Stimulated activated CD8-positive, alpha-beta memory T cell treated with anti-CD3 and anti-CD28 coated beads, Interleukin-2, amount 100 ng/mL, for 48 hours (primary cell): ENCODE measurements at regions not wholly inside any gene's neighbourhood (a gene's known extent, or its start where the extent isn't known, plus 50 kb on each side); places are given as distances from the start of the nearest gene placed in this dataset.
"Not testable (repeated sequence)": the region's sequence is repeated elsewhere in the genome, so short reads cannot be mapped to it uniquely, and the experiment has no call there.

Experiments used
- DNase-seq, 2 donors: peaks; one replicate each; pipeline ENCODE4 v3.0.0-alpha.2; 2020; ENCODE audit warnings: low read depth in 2 of 2

- DNase-seq: not testable (repeated sequence)
Observed at GRCh38 chr3:185306286-185306685, 52.4 kb upstream of the EHHADH start.

DNA sequence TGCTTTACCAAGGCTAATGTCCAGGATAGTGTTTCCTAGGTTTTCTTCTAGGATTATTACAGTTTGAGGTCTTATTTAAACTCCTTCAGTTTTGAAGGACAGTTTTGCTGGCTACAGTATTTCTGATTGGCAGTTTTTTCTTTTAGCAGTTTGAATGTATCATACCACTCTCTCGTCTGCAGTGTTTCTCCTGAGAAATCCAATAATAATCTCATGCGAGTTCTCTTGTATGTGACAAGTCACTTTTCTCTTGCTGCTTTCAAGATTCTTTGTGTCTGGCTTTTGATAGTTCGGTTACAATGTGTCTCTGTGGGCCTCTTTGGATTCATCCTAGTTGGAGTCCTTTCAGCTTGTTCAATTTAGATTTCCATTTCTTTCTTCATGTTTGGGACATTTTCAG is 53.0 kb upstream of the EHHADH start:
- DNase-seq: no peak

DNA sequence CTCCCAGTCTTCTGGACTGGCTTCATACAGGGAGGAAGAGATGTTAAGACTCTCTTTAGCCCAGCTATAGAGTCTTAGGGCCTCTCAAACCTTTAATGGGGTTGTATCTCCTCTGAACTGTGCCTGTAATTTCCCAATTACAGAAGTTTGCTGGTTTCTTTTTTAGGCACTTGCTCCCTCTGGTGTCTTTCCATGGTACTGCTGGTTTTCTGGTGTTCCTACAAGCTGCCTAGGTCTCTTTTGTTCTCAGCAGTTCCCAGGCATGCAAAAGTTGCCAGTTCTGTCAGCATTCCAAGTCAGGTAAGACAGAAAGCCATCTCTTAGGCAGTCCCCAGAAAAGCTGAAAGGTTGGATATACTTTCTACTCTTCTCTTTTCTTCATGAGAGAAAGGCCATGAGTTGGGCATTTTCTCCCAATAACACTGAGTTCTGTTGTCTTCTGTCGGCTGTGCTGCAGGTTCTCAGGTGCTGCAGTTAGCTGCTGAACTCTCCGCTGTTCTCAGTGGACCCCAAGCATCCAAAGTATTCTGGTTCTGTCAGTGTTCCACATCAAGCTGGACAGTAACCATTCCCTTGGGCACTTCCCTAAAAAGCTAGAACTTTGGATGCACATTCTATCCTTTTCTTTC is 54.4 kb upstream of the EHHADH start:
- DNase-seq: peak in 1 of 2 donors; percentile 28

DNA sequence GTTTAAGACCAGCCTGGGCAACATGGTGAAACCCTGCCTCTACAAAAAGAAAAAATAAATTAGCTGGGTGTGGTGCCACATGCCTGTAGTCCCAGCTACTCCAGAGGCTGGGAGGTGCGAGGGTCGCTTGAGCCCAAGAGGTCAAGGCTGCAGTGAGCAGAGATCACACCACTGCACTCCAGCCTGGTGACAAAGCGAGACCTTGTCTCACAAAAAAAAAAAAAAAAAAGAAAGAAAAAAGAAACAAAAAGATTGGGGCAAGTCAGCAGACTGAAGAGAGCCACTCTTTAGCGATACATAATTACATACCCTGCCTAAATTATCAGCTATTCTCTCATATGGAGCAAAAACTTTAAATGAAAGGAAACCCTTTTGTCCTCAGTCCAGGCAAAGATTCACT is 53.6 kb upstream of the MAP3K13 start:
- DNase-seq: no peak

GRCh38 chr3:185309795-185310194 is 53.1 kb upstream of the MAP3K13 start:
- DNase-seq: no peak

- no peak for DNase-seq
Observed at GRCh38 chr3:185311991-185312390, 50.9 kb upstream of the MAP3K13 start.
